ENCODE measurements at regions not wholly inside any gene's neighbourhood (a gene's known extent, or its start where the extent isn't known, plus 50 kb on each side); places are given as distances from the start of the nearest gene placed in this dataset.

DNA sequence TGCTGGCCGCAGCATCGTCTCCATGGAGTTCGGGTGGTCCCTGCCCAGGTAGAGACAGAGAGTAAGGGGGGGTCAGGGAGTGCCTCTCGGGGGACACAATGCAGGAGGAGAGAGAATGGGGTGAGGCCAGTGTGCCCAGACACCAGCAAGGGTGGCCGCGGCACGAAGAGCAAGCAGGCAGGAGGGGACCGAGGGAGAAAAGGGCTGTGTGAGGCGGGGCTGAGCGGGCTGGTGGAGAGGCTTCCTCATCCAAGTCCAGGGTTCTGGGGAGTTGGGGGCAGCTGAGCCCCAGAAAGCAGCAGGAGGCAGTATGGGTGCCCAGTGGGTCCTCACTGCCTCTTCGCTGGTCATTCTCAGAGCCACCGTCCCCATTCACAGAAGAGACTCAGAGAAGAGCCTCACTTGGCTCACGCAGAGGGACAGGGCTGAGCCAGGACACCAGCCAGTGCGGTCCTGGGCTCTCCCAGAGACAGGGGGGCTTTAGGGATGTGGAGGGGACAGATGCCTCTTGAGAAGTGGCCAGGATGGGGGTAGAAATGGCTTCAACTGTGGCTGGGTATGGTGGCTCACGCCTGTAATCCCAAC, 78.9 kb downstream of the MICALL2 start:
- no peak overlapping the region for H3K27ac Mint-ChIP-seq (ENCODE audit: unreplicated experiment)
- no peak overlapping the region for H3K4me3 Mint-ChIP-seq (ENCODE audit: low read depth, unreplicated experiment)
- CTCF ChIA-PET: interaction anchor here (0.5 kb wide), 1 partner anchor 1092 kb away, joined by 4 read pairs; no protein-coding TSS in a partner anchor
- no TSS peak for BruUV-seq (replicated peaks)
- H3K9me3 Mint-ChIP-seq (ENCODE audit: low read depth, unreplicated experiment): peaks cover 6% of the 10 kb centered on the region
- intact Hi-C loops (cut with micrococcal nuclease; ENCODE audit: unreplicated experiment): no loop called here
- no peaks in the 10 kb centered on the region for H3K36me3 Mint-ChIP-seq (ENCODE audit: insufficient read depth, unreplicated experiment)
- no peak for TF ChIP-seq CTCF (IDR thresholded peaks at IDR 0.05; ENCODE audit: unreplicated experiment)
- H3K27me3 Mint-ChIP-seq (ENCODE audit: unreplicated experiment): peaks cover 17% of the 10 kb centered on the region
- no peak for DNase-seq
- H3K4me1 Mint-ChIP-seq (ENCODE audit: low read depth, unreplicated experiment): no peaks in the 10 kb centered on the region

GRCh38 chr7:1380821-1381580, 78.3 kb downstream of the MICALL2 start:
- intact Hi-C loops (cut with micrococcal nuclease; ENCODE audit: unreplicated experiment): no loop called here
- no peak for DNase-seq
- no peak for TF ChIP-seq CTCF (IDR thresholded peaks at IDR 0.05; ENCODE audit: unreplicated experiment)
- peaks cover 6% of the 10 kb centered on the region for H3K9me3 Mint-ChIP-seq (ENCODE audit: low read depth, unreplicated experiment)
- H3K27ac Mint-ChIP-seq (ENCODE audit: unreplicated experiment): no peak overlapping the region
- no peaks in the 10 kb centered on the region for H3K4me1 Mint-ChIP-seq (ENCODE audit: low read depth, unreplicated experiment)
- H3K36me3 Mint-ChIP-seq (ENCODE audit: insufficient read depth, unreplicated experiment): no peaks in the 10 kb centered on the region
- CTCF ChIA-PET: interaction anchor here (0.5 kb wide), 1 partner anchor 1092 kb away, joined by 4 read pairs; no protein-coding TSS in a partner anchor
- no TSS peak for BruUV-seq (replicated peaks)
- H3K27me3 Mint-ChIP-seq (ENCODE audit: unreplicated experiment): peaks cover 23% of the 10 kb centered on the region
- no peak overlapping the region for H3K4me3 Mint-ChIP-seq (ENCODE audit: low read depth, unreplicated experiment)

DNA sequence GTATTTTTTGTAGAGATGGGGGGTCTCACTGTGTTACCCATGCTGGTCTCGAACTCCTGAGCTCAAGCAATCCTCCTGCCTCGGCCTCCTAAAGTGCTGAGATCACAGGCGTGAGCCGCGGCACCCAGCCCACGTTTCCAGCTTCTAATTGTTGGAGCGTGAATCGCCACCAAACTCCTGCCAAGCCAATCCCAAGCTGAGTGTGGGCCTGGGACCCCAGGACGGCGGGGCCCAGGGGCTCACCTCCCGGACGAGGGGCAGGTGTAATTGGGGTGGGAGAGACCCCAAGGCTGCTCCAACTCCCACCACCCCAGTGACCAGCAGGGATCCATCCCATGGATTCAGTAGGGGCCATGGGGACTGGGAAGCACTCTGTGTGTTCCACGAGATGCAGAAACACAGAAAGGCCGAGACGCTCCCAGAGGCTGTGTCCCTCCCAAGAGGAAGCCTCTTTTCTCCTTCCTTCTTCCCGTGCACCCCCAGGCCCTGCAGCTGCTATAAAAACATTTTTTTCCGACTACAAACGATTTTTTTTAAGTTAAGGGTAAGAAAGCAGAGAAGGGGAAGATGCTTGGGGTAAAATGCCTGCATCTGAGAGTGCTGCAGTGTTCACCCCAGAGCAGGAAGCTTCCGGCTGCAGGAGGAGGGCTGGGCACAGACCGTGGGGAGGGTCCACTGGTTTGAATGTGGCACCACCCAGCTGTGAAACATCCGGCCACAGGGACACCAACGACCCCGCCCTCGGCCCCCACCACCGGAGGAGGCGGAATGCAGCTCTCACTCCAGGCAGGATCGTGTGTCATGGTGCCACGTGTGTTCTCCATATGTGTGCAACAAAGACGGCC, 76.5 kb downstream of the MICALL2 start:
- peaks cover 40% of the 10 kb centered on the region for H3K27me3 Mint-ChIP-seq (ENCODE audit: unreplicated experiment)
- no peaks in the 10 kb centered on the region for H3K4me1 Mint-ChIP-seq (ENCODE audit: low read depth, unreplicated experiment)
- H3K27ac Mint-ChIP-seq (ENCODE audit: unreplicated experiment): no peak overlapping the region
- H3K4me3 Mint-ChIP-seq (ENCODE audit: low read depth, unreplicated experiment): no peak overlapping the region
- TF ChIP-seq CTCF (IDR thresholded peaks at IDR 0.05; ENCODE audit: unreplicated experiment): no peak
- peaks cover 6% of the 10 kb centered on the region for H3K9me3 Mint-ChIP-seq (ENCODE audit: low read depth, unreplicated experiment)
- CTCF ChIA-PET: interaction anchor here (1.5 kb wide), 1 partner anchor 28 kb away, joined by 4 read pairs; no protein-coding TSS in a partner anchor
- H3K36me3 Mint-ChIP-seq (ENCODE audit: insufficient read depth, unreplicated experiment): no peaks in the 10 kb centered on the region
- BruUV-seq (replicated peaks): no TSS peak
- intact Hi-C loops (cut with micrococcal nuclease; ENCODE audit: unreplicated experiment): no loop called here
- DNase-seq: no peak

GRCh38 chr7:1383398-1384112, 75.7 kb downstream of the MICALL2 start:
- no peak for TF ChIP-seq CTCF (IDR thresholded peaks at IDR 0.05; ENCODE audit: unreplicated experiment)
- Mint-ChIP-seq H3K27ac (ENCODE audit: unreplicated experiment) (no peak overlapping the region), H3K4me3 (ENCODE audit: low read depth, unreplicated experiment) (no peak overlapping the region), H3K36me3 (ENCODE audit: insufficient read depth, unreplicated experiment) (no peaks in the 10 kb centered on the region), H3K4me1 (ENCODE audit: low read depth, unreplicated experiment) (no peaks in the 10 kb centered on the region), H3K27me3 (ENCODE audit: unreplicated experiment) (peaks cover 48% of the 10 kb centered on the region), H3K9me3 (ENCODE audit: low read depth, unreplicated experiment) (peaks cover 6% of the 10 kb centered on the region)
- intact Hi-C loops (cut with micrococcal nuclease; ENCODE audit: unreplicated experiment): no loop called here
- DNase-seq: no peak
- no TSS peak for BruUV-seq (replicated peaks)
- CTCF ChIA-PET: interaction anchor here (1.5 kb wide), 1 partner anchor 29 kb away, joined by 4 read pairs; no protein-coding TSS in a partner anchor

Data from Calu3 (cell line).